K562 (cell line): ENCODE measurements at regions not wholly inside any gene's neighbourhood (a gene's known extent, or its start where the extent isn't known, plus 50 kb on each side); places are given as distances from the start of the nearest gene placed in this dataset.

Source experiments
- ATAC-seq: fragments of 200-7000 bp; cut with Tn5 transposase; 3 replicates; pipeline ENCODE4 v1.9.1; 2020; ENCODE audit warnings: moderate library complexity
- BruUV-seq: library from RNA; stranded (reverse); fragments of 400-500 nt; replicated peaks from 2 replicates; lab custom pipeline; 2021; lab: Mats Ljungman, UMichigan
- CTCF ChIA-PET: fragments of 300-600 bp; formaldehyde crosslinking; extraction: SDS; loops from one replicate; lab custom pipeline; 2021; ENCODE audit warnings: low intra/inter-chr PET ratio; lab: Yijun Ruan, JAX
- POLR2A ChIA-PET: fragments of 300-600, 350-650 bp; sonication (Branson Sonifier 250); formaldehyde crosslinking; extraction: SDS; loops from one replicate; lab custom pipeline; 2021; ENCODE audit warnings: antibody characterized with exemption, inconsistent platforms; lab: Yijun Ruan, JAX
- DNase-seq, 4 experiments: peaks; one replicate each; pipeline versions ENCODE4 v3.0.0 to v3.0.0-alpha.2; 2011 to 2018; ENCODE audit warnings: low spot score in 3 of 4, mixed read lengths in 3 of 4; ENCODE audit errors: extremely low read depth in 1 of 4
- FAIRE-seq: peaks from 2 replicates; lab custom pipeline; 2011; peaks lifted over from hg19 to GRCh38; lab: Jason Lieb, UNC
- H2AFZ ChIP-seq: 2 replicates; pipeline ENCODE4 v1.6.0; 2011; ENCODE audit warnings: low read depth, low read length, control low read depth, inconsistent platforms
- H3K27ac ChIP-seq: fragments of 200-600 bp; 3 replicates; pipeline ENCODE4 v1.8.0; 2011; ENCODE audit warnings: low read depth, mild to moderate bottlenecking, control low read depth, inconsistent platforms, low read length, moderate library complexity, mixed read lengths; ENCODE audit errors: extremely low read depth
- H3K27me3 ChIP-seq, 2 experiments: fragments of 300-600 bp in 1 of 2; 2 replicates in 1 of 2; 3 replicates in 1 of 2; pipeline versions ENCODE4 v1.6.0 to v1.8.0; 2011; ENCODE audit warnings: inconsistent platforms in 2 of 2, low read length in 2 of 2, mild to moderate bottlenecking in 1 of 2, mixed read lengths in 1 of 2, moderate library complexity in 1 of 2; ENCODE audit not compliant: control insufficient read depth in 2 of 2, insufficient read depth in 2 of 2
- H3K36me3 ChIP-seq: fragments of 300-600 bp; 3 replicates; pipeline ENCODE4 v1.8.0; 2011; ENCODE audit warnings: mild to moderate bottlenecking, low read length, inconsistent platforms; ENCODE audit not compliant: control insufficient read depth, insufficient read depth
- H3K4me1 ChIP-seq, 2 experiments: fragments of 200-600 bp in 1 of 2; replicated peaks in 1 of 2; 2 replicates in 1 of 2; 3 replicates in 1 of 2; pipeline versions ENCODE4 v1.5.1 to v1.8.0; 2011; ENCODE audit warnings: inconsistent platforms in 2 of 2, low read length in 2 of 2, mild to moderate bottlenecking in 1 of 2, mixed read lengths in 1 of 2, moderate library complexity in 1 of 2; ENCODE audit not compliant: control insufficient read depth in 2 of 2, insufficient read depth in 2 of 2
- H3K4me2 ChIP-seq: 2 replicates; pipeline ENCODE4 v1.6.1; 2011; ENCODE audit warnings: low read length, control low read depth, inconsistent platforms, mixed read lengths; ENCODE audit not compliant: insufficient read depth
- H3K4me3 ChIP-seq: fragments of 200-600 bp; sonication (generic), shearing (Covaris generic); 2 replicates; pipeline ENCODE4 v1.5.1; 2016; ENCODE audit warnings: control low read depth, inconsistent platforms
- H3K79me2 ChIP-seq: fragments of 200-600 bp; 3 replicates; pipeline ENCODE4 v1.8.0; 2011; ENCODE audit warnings: low read length, inconsistent platforms; ENCODE audit not compliant: control insufficient read depth, insufficient read depth
- H3K9ac ChIP-seq, 2 experiments: 2 replicates each; pipeline versions ENCODE4 v1.6.0 to v1.6.1; 2011; ENCODE audit warnings: low read depth in 2 of 2, low read length in 2 of 2, control low read depth in 1 of 2, inconsistent platforms in 1 of 2, mild to moderate bottlenecking in 1 of 2, mixed read lengths in 1 of 2; ENCODE audit not compliant: insufficient read depth in 1 of 2
- H3K9me1 ChIP-seq: one replicate; pipeline ENCODE4 v1.6.0; 2011; ENCODE audit warnings: inconsistent platforms, mild to moderate bottlenecking, low read length, moderate library complexity; ENCODE audit not compliant: control insufficient read depth, insufficient read depth
- H3K9me3 ChIP-seq: replicated peaks from 2 replicates; pipeline ENCODE4 v1.5.1; 2011; ENCODE audit warnings: low read depth, low read length, inconsistent platforms; ENCODE audit not compliant: control insufficient read depth, insufficient read depth
- H4K20me1 ChIP-seq: replicated peaks from 2 replicates; pipeline ENCODE4 v1.6.1; 2011; ENCODE audit warnings: low read length, inconsistent platforms, mixed read lengths; ENCODE audit not compliant: control insufficient read depth, insufficient read depth
- BRD9 ChIP-seq: fragments of 450-650 bp; IDR thresholded peaks from 2 replicates; pipeline ENCODE4 v1.6.1; 2018; ENCODE audit warnings: low read depth; ENCODE audit not compliant: partially characterized antibody
- CBFB ChIP-seq: sonication (generic); formaldehyde crosslinking; IDR thresholded peaks from 2 replicates; pipeline ENCODE4 v1.4.0; 2020; ENCODE audit warnings: mild to moderate bottlenecking, missing genetic modification reagents
- CGGBP1 ChIP-seq: fragments of 250-450 bp; sonication (Bioruptor Pico); IDR thresholded peaks from 2 replicates; pipeline ENCODE4 v1.9.0; 2021; ENCODE audit warnings: mild to moderate bottlenecking
- EP300 ChIP-seq: IDR thresholded peaks from 2 replicates; pipeline ENCODE4 v1.6.1; 2012; ENCODE audit warnings: low read length, improper control_type of control experiment
- RFX5 ChIP-seq: IDR thresholded peaks from 2 replicates; pipeline ENCODE4 v1.6.1; 2011; ENCODE audit warnings: low read depth, mild to moderate bottlenecking, improper control_type of control experiment, low read length
- SIX5 ChIP-seq, 2 experiments: IDR thresholded peaks; 2 replicates each; pipeline ENCODE4 v1.6.1; 2011; ENCODE audit warnings: low read length in 2 of 2, borderline replicate concordance in 1 of 2, low read depth in 1 of 2, mild to moderate bottlenecking in 1 of 2, moderate library complexity in 1 of 2; ENCODE audit not compliant: insufficient read depth in 1 of 2
- SMAD4 ChIP-seq: fragments of 250-450 bp; sonication (Bioruptor Pico); conservative IDR thresholded peaks from 2 replicates; pipeline ENCODE4 v1.8.0; 2021; ENCODE audit warnings: inconsistent platforms, mild to moderate bottlenecking, moderate library complexity
- TCF15 ChIP-seq: fragments of 250-450 bp; sonication (Bioruptor Pico); IDR thresholded peaks from 2 replicates; pipeline ENCODE4 v1.8.0; 2022; ENCODE audit warnings: moderate library complexity, mild to moderate bottlenecking, inconsistent platforms
- ZFP36 ChIP-seq: fragments of 150-350 bp; IDR thresholded peaks from 2 replicates; pipeline ENCODE4 v1.6.1; 2018; ENCODE audit warnings: low read length, low read depth; ENCODE audit not compliant: partially characterized antibody
- WGBS: fragments of 100-300 bp; shearing (Covaris generic); methylation state at CpG from one replicate; pipeline ENCODE4 v1.1.6; 2016; ENCODE audit warnings: low coverage, mixed read lengths; ENCODE audit not compliant: insufficient coverage; ENCODE audit errors: missing lambda C conversion rate; 5-methylcytosine and 5-hydroxymethylcytosine counted together
- in situ Hi-C: fragments of 300-500 bp; cut with MboI; formaldehyde crosslinking; loops from 4 replicates; pipeline ENCODE4 v1.15.0; 2018; ENCODE audit warnings: inconsistent platforms, mixed read lengths
- intact Hi-C: fragments of 100-400 bp; cut with micrococcal nuclease; formaldehyde crosslinking; loops from 2 replicates; pipeline ENCODE4 v1.14.2; 2022

DNA sequence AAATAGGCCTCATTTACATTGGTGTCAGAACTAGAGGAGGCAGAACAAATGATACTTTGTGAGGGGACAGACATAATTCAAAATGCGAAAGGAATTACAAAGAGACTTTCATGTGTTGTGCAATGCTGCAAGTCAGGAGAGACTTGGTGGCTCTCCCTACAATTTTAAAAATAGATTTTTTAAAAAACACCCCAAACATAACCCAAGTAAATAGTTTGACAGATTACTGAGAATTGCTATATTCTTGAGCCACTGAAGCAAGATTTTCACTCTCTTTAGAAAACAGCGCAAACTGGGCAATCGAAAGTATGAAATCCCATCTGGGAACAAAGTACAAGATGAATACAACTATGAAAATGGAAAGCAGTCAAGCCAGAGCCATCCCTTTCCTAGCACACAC is 126.3 kb upstream of the NPY start:
- Histone ChIP-seq H4K20me1 (no peaks in the 10 kb centered on the region), H2AFZ (no peak overlapping the region), H3K36me3 (no peaks in the 10 kb centered on the region), H3K9me1 (no peaks in the 10 kb centered on the region), H3K4me1 (no peaks in the 10 kb centered on the region), H3K9ac (no peak overlapping the region), H3K9me3 (no peaks in the 10 kb centered on the region), H3K27ac (no peak overlapping the region), H3K4me3 (no peak overlapping the region), H3K4me2 (no peak overlapping the region), H3K79me2 (no peaks in the 10 kb centered on the region), H3K27me3 (no peaks in the 10 kb centered on the region)
- in situ Hi-C loops (no loop called here), intact Hi-C loops (no loop called here)
- BruUV-seq: no TSS peak
- no peak for TF ChIP-seq ZFP36
- no peak for TF ChIP-seq CGGBP1 (CRISPR knock-in tag)
- no peak for TF ChIP-seq EP300
- TF ChIP-seq TCF15 (CRISPR knock-in tag): no peak
- TF ChIP-seq SIX5 (IDR thresholded peaks at IDR 0.05; ENCODE audit: borderline replicate concordance in 1 of 2, insufficient read depth in 1 of 2, low read depth in 1 of 2, low read length in 2 of 2): no peak
- TF ChIP-seq RFX5: no peak
- TF ChIP-seq BRD9: no peak
- TF ChIP-seq CBFB (CRISPR knock-in tag): no peak
- no peak for TF ChIP-seq SMAD4 (CRISPR knock-in tag)
- WGBS: 0% methylated on average over 3 of the region's 3 CpGs
- DNase-seq (no peak), FAIRE-seq (no peak), ATAC-seq (no peak)
- ChIA-PET CTCF (no interaction called here), POLR2A (no interaction called here)
